ENCODE measurements at regions not wholly inside any gene's neighbourhood (a gene's known extent, or its start where the extent isn't known, plus 50 kb on each side); places are given as distances from the start of the nearest gene placed in this dataset.

DNA sequence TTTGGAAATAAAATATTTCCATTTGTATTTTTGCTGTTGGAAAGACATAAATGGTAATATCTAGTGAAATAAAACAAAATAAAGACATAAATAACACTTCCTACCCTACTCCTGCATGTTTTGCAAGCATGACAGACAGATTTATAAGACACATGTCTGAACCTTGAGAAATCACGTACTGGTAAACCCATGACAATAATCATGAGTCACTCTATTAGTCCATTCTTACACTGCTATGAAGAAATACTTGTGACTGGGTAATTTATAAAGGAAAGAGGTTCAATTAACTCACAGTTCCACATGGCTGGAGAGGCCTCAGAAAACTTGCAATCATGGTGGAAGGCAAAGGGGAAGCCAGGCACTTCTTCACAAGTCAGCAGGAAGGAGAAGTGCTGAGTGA, 942.2 kb downstream of the REEP3 start:
- TF ChIP-seq, protein P1, sequence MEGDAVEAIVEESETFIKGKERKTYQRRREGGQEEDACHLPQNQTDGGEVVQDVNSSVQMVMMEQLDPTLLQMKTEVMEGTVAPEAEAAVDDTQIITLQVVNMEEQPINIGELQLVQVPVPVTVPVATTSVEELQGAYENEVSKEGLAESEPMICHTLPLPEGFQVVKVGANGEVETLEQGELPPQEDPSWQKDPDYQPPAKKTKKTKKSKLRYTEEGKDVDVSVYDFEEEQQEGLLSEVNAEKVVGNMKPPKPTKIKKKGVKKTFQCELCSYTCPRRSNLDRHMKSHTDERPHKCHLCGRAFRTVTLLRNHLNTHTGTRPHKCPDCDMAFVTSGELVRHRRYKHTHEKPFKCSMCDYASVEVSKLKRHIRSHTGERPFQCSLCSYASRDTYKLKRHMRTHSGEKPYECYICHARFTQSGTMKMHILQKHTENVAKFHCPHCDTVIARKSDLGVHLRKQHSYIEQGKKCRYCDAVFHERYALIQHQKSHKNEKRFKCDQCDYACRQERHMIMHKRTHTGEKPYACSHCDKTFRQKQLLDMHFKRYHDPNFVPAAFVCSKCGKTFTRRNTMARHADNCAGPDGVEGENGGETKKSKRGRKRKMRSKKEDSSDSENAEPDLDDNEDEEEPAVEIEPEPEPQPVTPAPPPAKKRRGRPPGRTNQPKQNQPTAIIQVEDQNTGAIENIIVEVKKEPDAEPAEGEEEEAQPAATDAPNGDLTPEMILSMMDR (IDR thresholded peaks at IDR 0.05), result no peak
- no peak for TF ChIP-seq EZH2 (IDR thresholded peaks at IDR 0.05; ENCODE audit: borderline replicate concordance, insufficient read depth, low read depth, low read length, poor library complexity, severe bottlenecking)

Measured in B cell (primary cell).